MCF 10A (cell line): ENCODE measurements at regions not wholly inside any gene's neighbourhood (a gene's known extent, or its start where the extent isn't known, plus 50 kb on each side); places are given as distances from the start of the nearest gene placed in this dataset.

ENCODE experiments used
- BruUV-seq: library from RNA; stranded (reverse); fragments of 400-500 nt; replicated peaks from 2 replicates; lab custom pipeline; 2021; lab: Mats Ljungman, UMichigan
- CTCF ChIA-PET: fragments of 300-600 bp; sonication (Branson Sonifier 250); formaldehyde crosslinking; extraction: SDS; loops from one replicate; lab custom pipeline; 2021; ENCODE audit warnings: antibody characterized with exemption, inconsistent platforms; lab: Yijun Ruan, JAX
- POLR2A ChIA-PET: fragments of 300-600, 350-650 bp; sonication (Branson Sonifier 250); formaldehyde crosslinking; extraction: SDS; loops from one replicate; lab custom pipeline; 2020; ENCODE audit warnings: antibody characterized with exemption, inconsistent platforms; lab: Yijun Ruan, JAX
- DNase-seq: peaks from one replicate; pipeline ENCODE4 v3.0.0-alpha.2; 2018; ENCODE audit not compliant: unreplicated experiment
- H3K27ac Mint-ChIP-seq: one replicate; pipeline ENCODE4 v1.8.0; 2022; ENCODE audit warnings: mild to moderate bottlenecking, low read depth, mixed read lengths; ENCODE audit not compliant: unreplicated experiment
- H3K27me3 Mint-ChIP-seq: one replicate; pipeline ENCODE4 v1.8.0; 2022; ENCODE audit warnings: mixed read lengths; ENCODE audit not compliant: insufficient read depth, unreplicated experiment
- H3K36me3 Mint-ChIP-seq: one replicate; pipeline ENCODE4 v1.8.0; 2022; ENCODE audit warnings: mild to moderate bottlenecking, moderate library complexity, mixed read lengths; ENCODE audit not compliant: insufficient read depth, unreplicated experiment
- H3K4me1 Mint-ChIP-seq: one replicate; pipeline ENCODE4 v1.8.0; 2022; ENCODE audit warnings: mixed read lengths; ENCODE audit not compliant: insufficient read depth, unreplicated experiment
- H3K4me3 Mint-ChIP-seq: one replicate; pipeline ENCODE4 v1.8.0; 2022; ENCODE audit warnings: mild to moderate bottlenecking, moderate library complexity, mixed read lengths; ENCODE audit not compliant: unreplicated experiment
- H3K9me3 Mint-ChIP-seq: one replicate; pipeline ENCODE4 v1.8.0; 2022; ENCODE audit warnings: mixed read lengths; ENCODE audit not compliant: unreplicated experiment
- CTCF ChIP-seq: fragments of 200-600 bp; IDR thresholded peaks from one replicate; pipeline ENCODE4 v1.8.0; 2022; ENCODE audit warnings: antibody characterized with exemption, mild to moderate bottlenecking; ENCODE audit not compliant: unreplicated experiment
- intact Hi-C: fragments of 100-400 bp; cut with micrococcal nuclease; formaldehyde crosslinking; loops from 2 replicates; pipeline ENCODE4 v1.14.1; 2022

DNA sequence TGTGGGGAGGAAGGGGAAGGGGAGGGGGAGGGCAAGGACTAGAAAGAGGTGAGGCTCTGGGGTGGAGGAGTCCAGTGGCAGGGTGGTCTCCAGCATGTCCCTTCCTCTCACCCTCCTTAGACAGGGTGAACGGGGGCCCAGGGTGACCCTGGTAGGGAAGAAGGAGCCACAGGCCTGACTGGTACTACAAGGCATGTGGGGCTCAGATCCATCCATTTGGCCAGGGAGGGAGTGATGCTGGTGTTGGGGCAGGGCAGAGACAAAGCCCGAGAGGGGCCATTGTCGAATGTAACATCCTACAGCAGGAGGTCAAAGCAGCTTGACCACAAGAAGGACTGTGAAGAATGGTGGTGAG lies 69.0 kb upstream of the SHISAL1 start:
- H3K4me3 Mint-ChIP-seq, result no peak overlapping the region
- ChIA-PET CTCF (no interaction called here), POLR2A (interaction anchor here (0.9 kb wide), 1 partner anchor 19 kb away, joined by 3 read pairs; no protein-coding TSS in a partner anchor)
- H3K9me3 Mint-ChIP-seq, result peaks cover 8% of the 10 kb centered on the region
- DNase-seq, result no peak
- peaks cover 26% of the 10 kb centered on the region for H3K27me3 Mint-ChIP-seq
- H3K36me3 Mint-ChIP-seq, result no peaks in the 10 kb centered on the region
- no peaks in the 10 kb centered on the region for H3K4me1 Mint-ChIP-seq
- TF ChIP-seq CTCF, result no peak
- BruUV-seq, result no TSS peak
- intact Hi-C loops, result no loop called here
- no peak overlapping the region for H3K27ac Mint-ChIP-seq

GRCh38 chr22:44380756-44381486 lies 68.2 kb upstream of the SHISAL1 start:
- Mint-ChIP-seq H3K27ac (no peak overlapping the region), H3K27me3 (peaks cover 18% of the 10 kb centered on the region), H3K36me3 (no peaks in the 10 kb centered on the region), H3K4me3 (no peak overlapping the region), H3K9me3 (peaks cover 16% of the 10 kb centered on the region), H3K4me1 (no peaks in the 10 kb centered on the region)
- DNase-seq, result no peak
- BruUV-seq, result no TSS peak
- ChIA-PET CTCF (no interaction called here), POLR2A (interaction anchor here (0.5 kb wide), 1 partner anchor 292 kb away, joined by 3 read pairs; no protein-coding TSS in a partner anchor)
- TF ChIP-seq CTCF, result no peak
- intact Hi-C loops, result no loop called here

GRCh38 chr22:44379817-44380755 lies 67.3 kb upstream of the SHISAL1 start:
- no peaks in the 10 kb centered on the region for H3K36me3 Mint-ChIP-seq
- intact Hi-C loops, result no loop called here
- peaks cover 15% of the 10 kb centered on the region for H3K27me3 Mint-ChIP-seq
- DNase-seq, result no peak
- POLR2A ChIA-PET, result interaction anchor here (0.5 to 0.6 kb wide), 2 partner anchors 105 to 291 kb away, joined by 3 to 4 read pairs; no protein-coding TSS in a partner anchor
- H3K9me3 Mint-ChIP-seq, result peaks cover 24% of the 10 kb centered on the region
- H3K4me3 Mint-ChIP-seq, result no peak overlapping the region
- no TSS peak for BruUV-seq
- TF ChIP-seq CTCF, result no peak
- no peaks in the 10 kb centered on the region for H3K4me1 Mint-ChIP-seq
- H3K27ac Mint-ChIP-seq, result no peak overlapping the region
- CTCF ChIA-PET, result interaction anchor here (0.6 kb wide), 1 partner anchor 76 kb away, joined by 3 read pairs; no protein-coding TSS in a partner anchor

- Mint-ChIP-seq H3K9me3 (peaks cover 36% of the 10 kb centered on the region), H3K36me3 (no peaks in the 10 kb centered on the region), H3K4me1 (no peaks in the 10 kb centered on the region), H3K27ac (no peak overlapping the region), H3K4me3 (no peak overlapping the region), H3K27me3 (peaks cover 9% of the 10 kb centered on the region)
- intact Hi-C loops, result no loop called here
- BruUV-seq, result no TSS peak
- DNase-seq, result no peak
- POLR2A ChIA-PET, result no interaction called here
- CTCF ChIA-PET, result interaction anchor here (0.6 kb wide), 1 partner anchor 57 kb away, joined by 3 read pairs; no protein-coding TSS in a partner anchor
- TF ChIP-seq CTCF, result no peak
These were observed 65.6 kb upstream of the SHISAL1 start for GRCh38 chr22:44378380-44378779.
